Mesendoderm (in vitro differentiated cells): ENCODE measurements at regions not wholly inside any gene's neighbourhood (a gene's known extent, or its start where the extent isn't known, plus 50 kb on each side); places are given as distances from the start of the nearest gene placed in this dataset.
A peak's percentile ranks its signal among the peaks of the same experiment; 100 is the strongest.
"Not testable (repeated sequence)": the region's sequence is repeated elsewhere in the genome, so short reads cannot be mapped to it uniquely, and the experiment has no call there.

Source experiments
- DNase-seq: peaks from one replicate; pipeline ENCODE4 v3.0.0; 2013
- H2AK5ac ChIP-seq: 2 replicates; pipeline ENCODE4 v1.6.1; 2013; ENCODE audit warnings: low read length, inconsistent platforms
- H2BK120ac ChIP-seq: 2 replicates; pipeline ENCODE4 v1.6.1; 2013; ENCODE audit warnings: low read depth, mild to moderate bottlenecking, low read length, moderate library complexity, mixed read lengths
- H2BK15ac ChIP-seq: replicated peaks from 2 replicates; pipeline ENCODE4 v1.6.1; 2013; ENCODE audit warnings: low read depth, mild to moderate bottlenecking, moderate library complexity
- H2BK5ac ChIP-seq: 2 replicates; pipeline ENCODE4 v1.6.1; 2013; ENCODE audit warnings: low read length, inconsistent platforms
- H3K18ac ChIP-seq: 2 replicates; pipeline ENCODE4 v1.6.1; 2013; ENCODE audit warnings: mild to moderate bottlenecking, low read length, mixed read lengths
- H3K23ac ChIP-seq: one replicate; pipeline ENCODE4 v1.6.1; 2013; ENCODE audit warnings: low read length
- H3K27ac ChIP-seq: 2 replicates; pipeline ENCODE4 v1.5.1; 2013; ENCODE audit warnings: low read depth, mild to moderate bottlenecking, inconsistent platforms, low read length, moderate library complexity
- H3K27me3 ChIP-seq: 2 replicates; pipeline ENCODE4 v1.6.1; 2013; ENCODE audit warnings: low read length, control low read depth, mild to moderate bottlenecking, inconsistent platforms; ENCODE audit not compliant: insufficient read depth, poor library complexity
- H3K36me3 ChIP-seq: 2 replicates; pipeline ENCODE4 v1.6.1; 2013; ENCODE audit warnings: low read length, inconsistent platforms; ENCODE audit not compliant: control insufficient read depth, insufficient read depth
- H3K4ac ChIP-seq: one replicate; pipeline ENCODE4 v1.6.1; 2013; ENCODE audit warnings: low read depth, mild to moderate bottlenecking, low read length, moderate library complexity
- H3K4me1 ChIP-seq: 2 replicates; pipeline ENCODE4 v1.6.1; 2013; ENCODE audit warnings: low read depth, low read length, inconsistent platforms; ENCODE audit not compliant: control insufficient read depth
- H3K4me2 ChIP-seq: 2 replicates; pipeline ENCODE4 v1.6.1; 2013; ENCODE audit warnings: low read length
- H3K4me3 ChIP-seq: 2 replicates; pipeline ENCODE4 v1.5.1; 2013; ENCODE audit warnings: mild to moderate bottlenecking, low read length
- H3K56ac ChIP-seq: one replicate; pipeline ENCODE4 v1.6.1; 2013; ENCODE audit warnings: low read length
- H3K79me1 ChIP-seq: 2 replicates; pipeline ENCODE4 v1.6.1; 2013; ENCODE audit warnings: low read length, inconsistent platforms
- H3K79me2 ChIP-seq: 2 replicates; pipeline ENCODE4 v1.6.1; 2013; ENCODE audit warnings: mild to moderate bottlenecking, low read length; ENCODE audit not compliant: control insufficient read depth, insufficient read depth
- H3K9ac ChIP-seq: 2 replicates; pipeline ENCODE4 v1.6.1; 2013; ENCODE audit warnings: low read length, inconsistent platforms
- H4K5ac ChIP-seq: one replicate; pipeline ENCODE4 v1.6.1; 2013; ENCODE audit warnings: low read length
- H4K8ac ChIP-seq: one replicate; pipeline ENCODE4 v1.6.1; 2013; ENCODE audit warnings: low read depth, mild to moderate bottlenecking, control low read depth, low read length, moderate library complexity
- WGBS: extraction: QIAGEN DNeasy Blood & Tissue Kit; methylation state at CpG from one replicate; pipeline ENCODE4 v1.1.7; 2013; ENCODE audit warnings: low lambda C conversion rate, missing lambda C conversion rate; ENCODE audit not compliant: insufficient coverage; ENCODE audit errors: extremely low coverage; 5-methylcytosine and 5-hydroxymethylcytosine counted together

- not testable (repeated sequence) for H4K8ac ChIP-seq, H3K79me2 ChIP-seq, H2AK5ac ChIP-seq, H3K79me1 ChIP-seq, H3K56ac ChIP-seq, H3K36me3 ChIP-seq, H3K23ac ChIP-seq, H4K5ac ChIP-seq, H3K27ac ChIP-seq, H2BK5ac ChIP-seq, H3K4me2 ChIP-seq, H3K27me3 ChIP-seq, H2BK15ac ChIP-seq, H3K4ac ChIP-seq, H3K4me1 ChIP-seq, H3K18ac ChIP-seq, H3K4me3 ChIP-seq, H3K9ac ChIP-seq
- DNase-seq = peak; percentile 100
- H2BK120ac ChIP-seq = peak overlapping the region; percentile 1
- no CpG with 5 or more reads among the region's 5 CpGs for WGBS
Observed at GRCh38 chr21:10325546-10325945, 195.8 kb upstream of the TPTE start.

- not testable (repeated sequence) for H3K79me2 ChIP-seq, H3K27me3 ChIP-seq, H3K27ac ChIP-seq, H2AK5ac ChIP-seq, H3K4me3 ChIP-seq, H2BK15ac ChIP-seq, DNase-seq, H4K5ac ChIP-seq, H3K56ac ChIP-seq, H3K4me2 ChIP-seq, H3K79me1 ChIP-seq, H3K9ac ChIP-seq, H3K36me3 ChIP-seq, H3K4ac ChIP-seq, H3K18ac ChIP-seq, H3K23ac ChIP-seq, H3K4me1 ChIP-seq, H2BK120ac ChIP-seq, H2BK5ac ChIP-seq, H4K8ac ChIP-seq
- no CpG with 5 or more reads among the region's 2 CpGs for WGBS
Observed at GRCh38 chr21:10326146-10326545, 195.2 kb upstream of the TPTE start.

- DNase-seq, H3K79me1 ChIP-seq, H2BK15ac ChIP-seq, H3K27ac ChIP-seq, H4K5ac ChIP-seq, H3K4me2 ChIP-seq, H4K8ac ChIP-seq, H3K36me3 ChIP-seq, H3K79me2 ChIP-seq, H3K56ac ChIP-seq, H3K4me1 ChIP-seq, H3K27me3 ChIP-seq, H3K18ac ChIP-seq, H2AK5ac ChIP-seq, H3K9ac ChIP-seq, H2BK5ac ChIP-seq, H3K4ac ChIP-seq, H2BK120ac ChIP-seq, H3K23ac ChIP-seq: not testable (repeated sequence)
- H3K4me3 ChIP-seq = peak overlapping the region; percentile 6
- no CpG with 5 or more reads among the region's 6 CpGs for WGBS
Observed at GRCh38 chr21:10328646-10329045, 192.7 kb upstream of the TPTE start.

GRCh38 chr21:10330641-10331119, 190.7 kb upstream of the TPTE start:
- not testable (repeated sequence) for H3K79me2 ChIP-seq, H3K4ac ChIP-seq, H2BK120ac ChIP-seq, H3K27ac ChIP-seq, H3K36me3 ChIP-seq, H3K9ac ChIP-seq, H2AK5ac ChIP-seq, H3K56ac ChIP-seq, H4K8ac ChIP-seq, H2BK15ac ChIP-seq, H3K4me1 ChIP-seq, DNase-seq, H3K27me3 ChIP-seq, H3K4me2 ChIP-seq, H3K79me1 ChIP-seq, H2BK5ac ChIP-seq, H4K5ac ChIP-seq, H3K23ac ChIP-seq, H3K18ac ChIP-seq
- no CpG with 5 or more reads among the region's 10 CpGs for WGBS
- peak overlapping the region; percentile 4 for H3K4me3 ChIP-seq

GRCh38 chr21:10331134-10331533, 190.2 kb upstream of the TPTE start:
- not testable (repeated sequence) for H2BK15ac ChIP-seq, H4K8ac ChIP-seq, H4K5ac ChIP-seq, H3K18ac ChIP-seq, H3K79me1 ChIP-seq, H3K56ac ChIP-seq, H3K4me2 ChIP-seq, H3K27me3 ChIP-seq, H2BK120ac ChIP-seq, H3K4ac ChIP-seq, H3K4me1 ChIP-seq, H2BK5ac ChIP-seq, DNase-seq, H3K36me3 ChIP-seq, H3K27ac ChIP-seq, H2AK5ac ChIP-seq, H3K79me2 ChIP-seq, H3K9ac ChIP-seq, H3K23ac ChIP-seq
- peak overlapping the region; percentile 5 for H3K4me3 ChIP-seq
- no CpG with 5 or more reads among the region's 5 CpGs for WGBS

GRCh38 chr21:10332935-10333334, 188.4 kb upstream of the TPTE start:
- not testable (repeated sequence) for H3K79me2 ChIP-seq, H2AK5ac ChIP-seq
- WGBS = no CpG with 5 or more reads among the region's 2 CpGs

More at GRCh38 chr21:10332935-10333334, 188.4 kb upstream of the TPTE start:
- H3K56ac ChIP-seq, H4K8ac ChIP-seq, H2BK5ac ChIP-seq, H2BK120ac ChIP-seq, H3K4me3 ChIP-seq, H3K4me1 ChIP-seq, H3K27ac ChIP-seq, H3K23ac ChIP-seq, H3K79me1 ChIP-seq, H3K18ac ChIP-seq, H3K4me2 ChIP-seq, H3K9ac ChIP-seq, H3K36me3 ChIP-seq, DNase-seq, H3K4ac ChIP-seq, H3K27me3 ChIP-seq, H2BK15ac ChIP-seq, H4K5ac ChIP-seq: not testable (repeated sequence)
